SK-N-SH (cell line): ENCODE measurements at regions not wholly inside any gene's neighbourhood (a gene's known extent, or its start where the extent isn't known, plus 50 kb on each side); places are given as distances from the start of the nearest gene placed in this dataset.

Source experiments
- CTCF ChIA-PET: fragments of 300-600, 350-600 bp; formaldehyde crosslinking; extraction: SDS; loops from one replicate; lab custom pipeline; 2021; lab: Yijun Ruan, JAX
- POLR2A ChIA-PET: fragments of 350-600 bp; sonication (Branson Sonifier 250); formaldehyde crosslinking; extraction: SDS; loops from one replicate; lab custom pipeline; 2020; ENCODE audit warnings: antibody characterized with exemption, inconsistent platforms; lab: Yijun Ruan, JAX
- DNase-seq: peaks from one replicate; pipeline ENCODE4 v3.0.0; 2012
- H2AFZ ChIP-seq: fragments of 200-600 bp; sonication (generic); 2 replicates; pipeline ENCODE4 v1.8.1; 2016; ENCODE audit warnings: antibody characterized with exemption, mild to moderate bottlenecking, low read depth
- H3F3A ChIP-seq: fragments of 200-600 bp; sonication (generic); replicated peaks from 2 replicates; pipeline ENCODE3; 2016; ENCODE audit warnings: antibody characterized with exemption, mild to moderate bottlenecking; ENCODE audit not compliant: insufficient read depth
- H3K27ac ChIP-seq, 2 experiments: fragments of 200-500 bp in 1 of 2; fragments of 200-600 bp in 1 of 2; sonication (Bioruptor generic) in 1 of 2; sonication (generic), shearing (Covaris generic) in 1 of 2; 2 replicates each; pipeline versions ENCODE4 v1.5.1 to v1.6.1; 2014 to 2016; ENCODE audit warnings: low read depth in 2 of 2, inconsistent platforms in 1 of 2, low read length in 1 of 2, mild to moderate bottlenecking in 1 of 2, mixed read lengths in 1 of 2
- H3K27me3 ChIP-seq: fragments of 200-600 bp; sonication (generic), shearing (Covaris generic); 2 replicates; pipeline ENCODE4 v1.6.1; 2016; ENCODE audit warnings: mixed run types; ENCODE audit not compliant: insufficient read depth
- H3K36me3 ChIP-seq, 2 experiments: fragments of 200-500 bp in 1 of 2; fragments of 200-600 bp in 1 of 2; sonication (Bioruptor generic) in 1 of 2; sonication (generic) in 1 of 2; replicated peaks in 1 of 2; 2 replicates each; pipeline versions ENCODE3 to v1.5.1; 2014 to 2016; ENCODE audit warnings: low read length in 1 of 2, mild to moderate bottlenecking in 1 of 2; ENCODE audit not compliant: insufficient read depth in 2 of 2, control insufficient read depth in 1 of 2
- H3K4me1 ChIP-seq, 2 experiments: fragments of 200-500 bp in 1 of 2; fragments of 200-600 bp in 1 of 2; sonication (Bioruptor generic) in 1 of 2; sonication (generic), shearing (Covaris generic) in 1 of 2; 2 replicates each; pipeline versions ENCODE4 v1.5.1 to v1.6.1; 2014 to 2016; ENCODE audit warnings: low read depth in 1 of 2, low read length in 1 of 2, mixed run types in 1 of 2; ENCODE audit not compliant: insufficient read depth in 2 of 2, control insufficient read depth in 1 of 2
- H3K4me2 ChIP-seq: fragments of 200-600 bp; sonication (generic), shearing (Covaris generic); 2 replicates; pipeline ENCODE4 v1.6.1; 2017; ENCODE audit warnings: mixed run types
- H3K4me3 ChIP-seq, 2 experiments: fragments of 200-500 bp in 1 of 2; fragments of 200-600 bp in 1 of 2; sonication (Bioruptor generic) in 1 of 2; sonication (generic), shearing (Covaris generic) in 1 of 2; 2 replicates each; pipeline versions ENCODE4 v1.5.1 to v1.8.1; 2014 to 2016; ENCODE audit warnings: low read depth in 2 of 2, inconsistent platforms in 1 of 2, low read length in 1 of 2, mild to moderate bottlenecking in 1 of 2, mixed read lengths in 1 of 2, moderate library complexity in 1 of 2
- H3K79me2 ChIP-seq: fragments of 200-600 bp; sonication (generic); 2 replicates; pipeline ENCODE4 v1.8.1; 2017; ENCODE audit warnings: mild to moderate bottlenecking; ENCODE audit not compliant: insufficient read depth
- H3K9ac ChIP-seq: fragments of 200-600 bp; sonication (generic); 2 replicates; pipeline ENCODE4 v1.6.1; 2017; ENCODE audit warnings: mixed run types
- H3K9me2 ChIP-seq: fragments of 200-600 bp; sonication (generic); 2 replicates; pipeline ENCODE4 v1.6.1; 2017; ENCODE audit warnings: mixed run types
- H3K9me3 ChIP-seq: fragments of 200-600 bp; sonication (generic); 2 replicates; pipeline ENCODE4 v1.6.1; 2017; ENCODE audit warnings: mixed run types, mild to moderate bottlenecking, moderate library complexity
- H4K20me1 ChIP-seq: fragments of 200-600 bp; sonication (generic); 2 replicates; pipeline ENCODE4 v1.6.1; 2017; ENCODE audit warnings: mild to moderate bottlenecking, mixed run types; ENCODE audit not compliant: insufficient read depth
- ELF1 ChIP-seq: IDR thresholded peaks from 2 replicates; pipeline ENCODE4 v1.4.0; 2012
- JUND ChIP-seq: IDR thresholded peaks from 2 replicates; pipeline ENCODE4 v1.4.0; 2012
- MAX ChIP-seq: IDR thresholded peaks from 2 replicates; pipeline ENCODE4 v1.4.0; 2012; ENCODE audit warnings: low read depth
- MEF2A ChIP-seq: IDR thresholded peaks from 2 replicates; pipeline ENCODE4 v1.4.0; 2012; ENCODE audit warnings: low read depth, borderline replicate concordance
- MXI1 ChIP-seq: IDR thresholded peaks from 2 replicates; pipeline ENCODE4 v1.6.1; 2012; ENCODE audit warnings: mild to moderate bottlenecking, low read depth, low read length, improper control_type of control experiment
- NFIC ChIP-seq: IDR thresholded peaks from 2 replicates; pipeline ENCODE4 v1.4.0; 2012; ENCODE audit warnings: borderline replicate concordance
- PBX3 ChIP-seq: IDR thresholded peaks from 2 replicates; pipeline ENCODE4; 2012
- RAD21 ChIP-seq: IDR thresholded peaks from 2 replicates; pipeline ENCODE4 v1.6.1; 2012; ENCODE audit warnings: mild to moderate bottlenecking, low read length
- TCF12 ChIP-seq: IDR thresholded peaks from 2 replicates; pipeline ENCODE4 v1.4.0; 2012
- TEAD4 ChIP-seq: IDR thresholded peaks from 2 replicates; pipeline ENCODE4 v1.4.0; 2012; ENCODE audit warnings: mild to moderate bottlenecking, borderline replicate concordance; ENCODE audit not compliant: insufficient read depth
- USF1 ChIP-seq: IDR thresholded peaks from 2 replicates; pipeline ENCODE4 v1.4.0; 2012; ENCODE audit warnings: low read depth, borderline replicate concordance
- USF2 ChIP-seq: fragments of 150-350 bp; IDR thresholded peaks from 2 replicates; pipeline ENCODE4 v1.6.1; 2017; ENCODE audit warnings: antibody characterized with exemption, low read length, low read depth, borderline replicate concordance
- YY1 ChIP-seq: IDR thresholded peaks from 2 replicates; pipeline ENCODE4 v1.4.0; 2012; ENCODE audit warnings: low read depth, mild to moderate bottlenecking
- WGBS: methylation state at CpG from one replicate; pipeline ENCODE4 v1.1.6; 2017; ENCODE audit warnings: low lambda C conversion rate; 5-methylcytosine and 5-hydroxymethylcytosine counted together

- no peak overlapping the region for H3K4me3 ChIP-seq
- WGBS: 49% methylated on average over 2 of the region's 2 CpGs
- TF ChIP-seq MXI1 (no peak), JUND (no peak)
Measured at GRCh38 chr12:90205165-90205564, 496.5 kb upstream of the ATP2B1 start.

GRCh38 chr12:90203556-90203955 lies 494.9 kb upstream of the ATP2B1 start:
- Histone ChIP-seq H3K4me2 (no peak overlapping the region), H3K9me3 (no peaks in the 10 kb centered on the region), H3K9ac (no peak overlapping the region), H3K79me2 (no peaks in the 10 kb centered on the region), H4K20me1 (no peaks in the 10 kb centered on the region), H3K27me3 (no peaks in the 10 kb centered on the region), H3K4me1 (peaks cover 0 to 5% of the 10 kb centered on the region in 2 experiments; a peak in 1 of 4 replicates), H2AFZ (no peak overlapping the region), H3K36me3 (no peaks in the 10 kb centered on the region), H3K9me2 (peaks cover 5% of the 10 kb centered on the region; the same call in 1 of the 2 replicates), H3F3A (no peaks in the 10 kb centered on the region), H3K4me3 (no peak overlapping the region), H3K27ac (no peak overlapping the region)
- no peak for TF ChIP-seq MAX
- no peak for TF ChIP-seq PBX3
- TF ChIP-seq YY1: no peak
- no peak for TF ChIP-seq NFIC
- TF ChIP-seq TCF12: no peak
- no peak for TF ChIP-seq TEAD4
- no peak for TF ChIP-seq MEF2A
- POLR2A ChIA-PET: no interaction called here
- WGBS: 100% methylated on average over 1 of the region's 1 CpG
- DNase-seq: no peak
- CTCF ChIA-PET: interaction anchor here (1.0 kb wide), 1 partner anchor 29 kb away, joined by 3 read pairs; no protein-coding TSS in a partner anchor

More at GRCh38 chr12:90205165-90205564, 496.5 kb upstream of the ATP2B1 start:
- POLR2A ChIA-PET: no interaction called here
- Histone ChIP-seq H3K4me1 (no peaks in the 10 kb centered on the region), H3K36me3 (no peaks in the 10 kb centered on the region), H3K27me3 (no peaks in the 10 kb centered on the region), H3K27ac (no peak overlapping the region), H3K9me3 (no peaks in the 10 kb centered on the region), H3K4me2 (no peak overlapping the region), H3K79me2 (no peaks in the 10 kb centered on the region), H3K9me2 (peaks cover 5% of the 10 kb centered on the region; the same call in 1 of the 2 replicates), H3K9ac (no peak overlapping the region), H4K20me1 (no peaks in the 10 kb centered on the region), H2AFZ (no peak overlapping the region), H3F3A (no peaks in the 10 kb centered on the region)
- CTCF ChIA-PET: no interaction called here
- DNase-seq: no peak

GRCh38 chr12:90199006-90199405 lies 490.4 kb upstream of the ATP2B1 start:
- TF ChIP-seq USF2 (no peak), YY1 (no peak), TEAD4 (no peak), RAD21 (no peak), ELF1 (no peak), USF1 (no peak), MEF2A (no peak)
- WGBS: 41% methylated on average over 1 of the region's 1 CpG
- DNase-seq: no peak
- ChIA-PET CTCF (interaction anchor here (1.1 to 1.6 kb wide), 2 partner anchors 11 to 17 kb away, joined by 3 read pairs; no protein-coding TSS in a partner anchor), POLR2A (no interaction called here)
- Histone ChIP-seq H3K4me1 (peaks cover 0 to 5% of the 10 kb centered on the region in 2 experiments; a peak in 1 of 4 replicates), H4K20me1 (no peaks in the 10 kb centered on the region), H3K36me3 (no peaks in the 10 kb centered on the region), H3K9me2 (no peaks in the 10 kb centered on the region), H3K4me2 (no peak overlapping the region), H3F3A (no peaks in the 10 kb centered on the region), H3K4me3 (no peak overlapping the region), H2AFZ (no peak overlapping the region), H3K9me3 (no peaks in the 10 kb centered on the region), H3K27ac (no peak overlapping the region), H3K27me3 (no peaks in the 10 kb centered on the region), H3K9ac (no peak overlapping the region), H3K79me2 (no peaks in the 10 kb centered on the region)
